Endothelial cell of umbilical vein (primary cell): ENCODE measurements at regions not wholly inside any gene's neighbourhood (a gene's known extent, or its start where the extent isn't known, plus 50 kb on each side); places are given as distances from the start of the nearest gene placed in this dataset.

Experiments used
- BruUV-seq: library from RNA; stranded (reverse); fragments of 400-500 nt; replicated peaks from 2 replicates; lab custom pipeline; 2021; lab: Mats Ljungman, UMichigan
- CTCF ChIA-PET: fragments of 300-600, 350-600 bp; sonication (Branson Sonifier 250); formaldehyde crosslinking; loops from one replicate; lab custom pipeline; 2021; ENCODE audit warnings: antibody characterized with exemption, inconsistent platforms; lab: Charles Lee
- POLR2A ChIA-PET: fragments of 300-600, 350-600 bp; sonication (Branson Sonifier 250); formaldehyde crosslinking; loops from one replicate; lab custom pipeline; 2021; ENCODE audit warnings: antibody characterized with exemption, inconsistent platforms; lab: Charles Lee
- DNase-seq: peaks from one replicate; pipeline ENCODE4 v3.0.0-alpha.2; 2011; ENCODE audit warnings: low read depth, low spot score
- FAIRE-seq: peaks from 2 replicates; lab custom pipeline; 2011; peaks lifted over from hg19 to GRCh38; lab: Jason Lieb, UNC
- H2AFZ ChIP-seq: 2 replicates; pipeline ENCODE4 v1.6.0; 2012; ENCODE audit warnings: low read depth, low read length, control low read depth, inconsistent platforms
- H3K27ac ChIP-seq: 2 replicates; pipeline ENCODE4 v1.5.1; 2011; ENCODE audit warnings: low read depth, mild to moderate bottlenecking, control low read depth, low read length, moderate library complexity; ENCODE audit not compliant: insufficient read depth
- H3K27me3 ChIP-seq, 2 experiments: 2 replicates each; pipeline versions ENCODE4 v1.6.0 to v1.6.1; 2011; ENCODE audit warnings: low read length in 2 of 2, mixed read lengths in 1 of 2; ENCODE audit not compliant: control insufficient read depth in 2 of 2, insufficient read depth in 2 of 2
- H3K36me3 ChIP-seq, 2 experiments: 2 replicates in 1 of 2; 3 replicates in 1 of 2; pipeline ENCODE4 v1.5.1; 2011; ENCODE audit warnings: low read length in 2 of 2, mild to moderate bottlenecking in 1 of 2, moderate library complexity in 1 of 2; ENCODE audit not compliant: control insufficient read depth in 2 of 2, insufficient read depth in 2 of 2; ENCODE audit errors: extremely low read depth in 1 of 2
- H3K4me1 ChIP-seq: 3 replicates; pipeline ENCODE4 v1.5.1; 2011; ENCODE audit warnings: mild to moderate bottlenecking, low read length; ENCODE audit not compliant: control insufficient read depth, insufficient read depth; ENCODE audit errors: extremely low read depth
- H3K4me2 ChIP-seq: 2 replicates; pipeline ENCODE4 v1.6.1; 2011; ENCODE audit warnings: low read length, control low read depth, mixed read lengths; ENCODE audit not compliant: insufficient read depth
- H3K4me3 ChIP-seq, 3 experiments: fragments of 200-600 bp in 1 of 3; sonication (generic), shearing (Covaris generic) in 1 of 3; replicated peaks in 1 of 3; 2 replicates each; pipeline ENCODE4 v1.5.1; 2011 to 2016; ENCODE audit warnings: control low read depth in 3 of 3, low read length in 3 of 3, mild to moderate bottlenecking in 2 of 3, inconsistent platforms in 1 of 3, low read depth in 1 of 3, moderate library complexity in 1 of 3; ENCODE audit not compliant: insufficient read depth in 1 of 3
- H3K79me2 ChIP-seq: 2 replicates; pipeline ENCODE4 v1.6.0; 2012; ENCODE audit warnings: low read length, inconsistent platforms; ENCODE audit not compliant: control insufficient read depth, insufficient read depth
- H3K9ac ChIP-seq: replicated peaks from 2 replicates; pipeline ENCODE3; 2011; ENCODE audit warnings: low read length, control low read depth; ENCODE audit not compliant: insufficient read depth; ENCODE audit errors: extremely low read depth
- H3K9me1 ChIP-seq: replicated peaks from 3 replicates; pipeline ENCODE4 v1.6.0; 2011; ENCODE audit warnings: mild to moderate bottlenecking, low read length; ENCODE audit not compliant: control insufficient read depth, insufficient read depth; ENCODE audit errors: extremely low read depth
- H3K9me3 ChIP-seq: replicated peaks from 2 replicates; pipeline ENCODE4 v1.5.1; 2012; ENCODE audit warnings: low read length, inconsistent platforms; ENCODE audit not compliant: control insufficient read depth, insufficient read depth
- H4K20me1 ChIP-seq: replicated peaks from 2 replicates; pipeline ENCODE3; 2011; ENCODE audit warnings: mild to moderate bottlenecking, low read length; ENCODE audit not compliant: control insufficient read depth, insufficient read depth; ENCODE audit errors: extremely low read depth
- CTCF ChIP-seq, 2 donors: IDR thresholded peaks; 1 replicate in 1 of 2; 2 replicates in 1 of 2; pipeline ENCODE4 v1.5.1; 2011; ENCODE audit warnings: low read length in 2 of 2, mild to moderate bottlenecking in 2 of 2, moderate library complexity in 2 of 2, control low read depth in 1 of 2, inconsistent platforms in 1 of 2, low read depth in 1 of 2; ENCODE audit not compliant: insufficient read depth in 1 of 2; ENCODE audit errors: extremely low read depth in 1 of 2
- EZH2 ChIP-seq: IDR thresholded peaks from 2 replicates; pipeline ENCODE4 v1.6.1; 2012; ENCODE audit warnings: borderline replicate concordance, low read depth, mild to moderate bottlenecking, moderate library complexity, low read length, inconsistent platforms; ENCODE audit not compliant: severe bottlenecking
- FOS ChIP-seq: IDR thresholded peaks from 2 replicates; pipeline ENCODE4 v1.6.1; 2011; ENCODE audit warnings: mild to moderate bottlenecking, low read length, moderate library complexity, borderline replicate concordance; ENCODE audit not compliant: insufficient read depth
- GATA2 ChIP-seq: IDR thresholded peaks from 2 replicates; pipeline ENCODE4 v1.7.0; 2011; ENCODE audit warnings: low read depth, mild to moderate bottlenecking, moderate library complexity, mixed read lengths, low read length; ENCODE audit not compliant: insufficient read length, insufficient read depth
- JUN ChIP-seq: IDR thresholded peaks from 2 replicates; pipeline ENCODE4 v1.6.1; 2011; ENCODE audit warnings: borderline replicate concordance, low read depth; ENCODE audit not compliant: insufficient read length, insufficient read depth
- MAX ChIP-seq: IDR thresholded peaks from 2 replicates; pipeline ENCODE4 v1.6.1; 2011; ENCODE audit not compliant: insufficient read depth, insufficient read length
- MYC ChIP-seq: IDR thresholded peaks from one replicate; pipeline ENCODE4 v1.6.1; 2011; ENCODE audit warnings: mild to moderate bottlenecking, low read depth, low read length
- POLR2A ChIP-seq: IDR thresholded peaks from 2 replicates; pipeline ENCODE4 v1.6.1; 2012; ENCODE audit warnings: low read depth, mild to moderate bottlenecking, control low read depth, low read length
- POLR2AphosphoS5 ChIP-seq: IDR thresholded peaks from 2 replicates; pipeline ENCODE4 v1.6.1; 2012; ENCODE audit warnings: low read depth, mild to moderate bottlenecking, control low read depth, low read length, moderate library complexity; ENCODE audit not compliant: insufficient read depth
- dilution Hi-C: fragments of 300-500 bp; cut with MboI; formaldehyde crosslinking; loops from one replicate; pipeline ENCODE4 v1.15.0; 2019; ENCODE audit warnings: low sequenced_read_pairs; ENCODE audit not compliant: extremely low pct_ligation_motif_present
- intact Hi-C: fragments of 100-400 bp; cut with micrococcal nuclease; formaldehyde crosslinking; loops from one replicate; pipeline ENCODE4 v1.10.0; 2022

GRCh38 chr12:25883026-25883916, 75.2 kb upstream of the RASSF8 start:
- Histone ChIP-seq H3K36me3 (no peaks in the 10 kb centered on the region), H3K4me2 (no peak overlapping the region), H2AFZ (no peak overlapping the region), H3K27me3 (no peaks in the 10 kb centered on the region), H3K79me2 (no peaks in the 10 kb centered on the region), H3K27ac (no peak overlapping the region), H3K9me1 (no peaks in the 10 kb centered on the region), H3K9ac (no peak overlapping the region), H3K4me3 (no peak overlapping the region), H4K20me1 (no peaks in the 10 kb centered on the region), H3K4me1 (no peaks in the 10 kb centered on the region), H3K9me3 (no peaks in the 10 kb centered on the region)
- no peak for FAIRE-seq
- CTCF ChIA-PET: interaction anchor here (0.6 to 0.9 kb wide), 2 partner anchors 29 to 424 kb away, joined by 3 to 4 read pairs; no protein-coding TSS in a partner anchor
- BruUV-seq: no TSS peak
- TF ChIP-seq JUN (no peak), MAX (no peak), POLR2A (no peak), FOS (no peak), CTCF (IDR thresholded peaks at IDR 0.05; ENCODE audit: extremely low read depth in 1 of 2, insufficient read depth in 1 of 2, low read depth in 1 of 2, low read length in 2 of 2) (no peak), GATA2 (no peak), POLR2AphosphoS5 (no peak), MYC (no peak), EZH2 (no peak)
- dilution Hi-C loops: no loop called here
- intact Hi-C loops: no loop called here
- POLR2A ChIA-PET: no interaction called here
- no peak for DNase-seq
